ENCODE measurements at regions not wholly inside any gene's neighbourhood (a gene's known extent, or its start where the extent isn't known, plus 50 kb on each side); places are given as distances from the start of the nearest gene placed in this dataset.

DNA sequence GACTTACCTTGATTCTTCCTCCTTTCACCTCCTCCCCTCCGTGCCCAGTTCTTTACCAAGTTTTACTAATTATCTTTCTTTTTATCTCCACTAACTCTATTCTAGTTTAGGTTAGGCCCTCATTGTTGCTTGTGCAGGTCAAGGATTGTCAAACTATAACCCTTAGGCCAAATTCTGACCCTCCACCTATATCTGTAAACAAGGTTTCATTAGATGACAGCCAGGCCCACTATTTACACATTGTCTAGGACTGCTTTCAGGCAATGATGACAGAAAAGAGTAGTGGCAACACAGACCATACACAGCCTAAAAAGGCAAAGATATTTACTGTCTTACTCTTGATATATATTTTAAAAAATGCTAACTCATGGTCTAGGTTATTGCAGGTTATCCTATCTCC, 212.0 kb downstream of the RAD51AP2 start:
- no peak for TF ChIP-seq POLR2A (IDR thresholded peaks at IDR 0.05)
- no peak for TF ChIP-seq CTCF (IDR thresholded peaks at IDR 0.05)
- no peak for TF ChIP-seq POLR2AphosphoS5 (IDR thresholded peaks at IDR 0.05)

All from suprapubic skin (tissue), 4 donors.